HepG2 (cell line): ENCODE measurements at regions not wholly inside any gene's neighbourhood (a gene's known extent, or its start where the extent isn't known, plus 50 kb on each side); places are given as distances from the start of the nearest gene placed in this dataset.

Experiments
- ELK4 ChIP-seq: sonication (generic); formaldehyde crosslinking; IDR thresholded peaks from 2 replicates; pipeline ENCODE4 v1.9.0; 2021; ENCODE audit warnings: missing genetic modification reagents, borderline replicate concordance
- POLR2A ChIP-seq, 2 experiments: IDR thresholded peaks; 2 replicates each; pipeline ENCODE4 v1.6.1; 2011; ENCODE audit warnings: low read depth in 2 of 2, low read length in 2 of 2, mild to moderate bottlenecking in 1 of 2, moderate library complexity in 1 of 2; ENCODE audit not compliant: insufficient read depth in 1 of 2
- SMARCC2 ChIP-seq: fragments of 450-650 bp; IDR thresholded peaks from 2 replicates; pipeline ENCODE4 v1.6.1; 2017; ENCODE audit warnings: antibody characterized with exemption, mild to moderate bottlenecking
- ZNF766 ChIP-seq: sonication (generic); formaldehyde crosslinking; IDR thresholded peaks from 2 replicates; pipeline ENCODE4 v1.5.0; 2020; ENCODE audit warnings: missing genetic modification reagents, borderline replicate concordance
- TF ChIP-seq, protein P1 (sequence below): sonication (generic); formaldehyde crosslinking; IDR thresholded peaks from one replicate; pipeline ENCODE4 v1.5.1; 2020; ENCODE audit warnings: mild to moderate bottlenecking, missing genetic modification reagents; ENCODE audit errors: not compliant biosample characterization

GRCh38 chr13:73462241-73462640, 403.4 kb downstream of the KLF5 start:
- TF ChIP-seq POLR2A (IDR thresholded peaks at IDR 0.05; ENCODE audit: insufficient read depth in 1 of 2, low read depth in 2 of 2, low read length in 2 of 2) (no peak), ZNF766 (CRISPR knock-in tag) (no peak), ELK4 (CRISPR knock-in tag) (no peak), SMARCC2 (no peak)
- TF ChIP-seq, protein P1, sequence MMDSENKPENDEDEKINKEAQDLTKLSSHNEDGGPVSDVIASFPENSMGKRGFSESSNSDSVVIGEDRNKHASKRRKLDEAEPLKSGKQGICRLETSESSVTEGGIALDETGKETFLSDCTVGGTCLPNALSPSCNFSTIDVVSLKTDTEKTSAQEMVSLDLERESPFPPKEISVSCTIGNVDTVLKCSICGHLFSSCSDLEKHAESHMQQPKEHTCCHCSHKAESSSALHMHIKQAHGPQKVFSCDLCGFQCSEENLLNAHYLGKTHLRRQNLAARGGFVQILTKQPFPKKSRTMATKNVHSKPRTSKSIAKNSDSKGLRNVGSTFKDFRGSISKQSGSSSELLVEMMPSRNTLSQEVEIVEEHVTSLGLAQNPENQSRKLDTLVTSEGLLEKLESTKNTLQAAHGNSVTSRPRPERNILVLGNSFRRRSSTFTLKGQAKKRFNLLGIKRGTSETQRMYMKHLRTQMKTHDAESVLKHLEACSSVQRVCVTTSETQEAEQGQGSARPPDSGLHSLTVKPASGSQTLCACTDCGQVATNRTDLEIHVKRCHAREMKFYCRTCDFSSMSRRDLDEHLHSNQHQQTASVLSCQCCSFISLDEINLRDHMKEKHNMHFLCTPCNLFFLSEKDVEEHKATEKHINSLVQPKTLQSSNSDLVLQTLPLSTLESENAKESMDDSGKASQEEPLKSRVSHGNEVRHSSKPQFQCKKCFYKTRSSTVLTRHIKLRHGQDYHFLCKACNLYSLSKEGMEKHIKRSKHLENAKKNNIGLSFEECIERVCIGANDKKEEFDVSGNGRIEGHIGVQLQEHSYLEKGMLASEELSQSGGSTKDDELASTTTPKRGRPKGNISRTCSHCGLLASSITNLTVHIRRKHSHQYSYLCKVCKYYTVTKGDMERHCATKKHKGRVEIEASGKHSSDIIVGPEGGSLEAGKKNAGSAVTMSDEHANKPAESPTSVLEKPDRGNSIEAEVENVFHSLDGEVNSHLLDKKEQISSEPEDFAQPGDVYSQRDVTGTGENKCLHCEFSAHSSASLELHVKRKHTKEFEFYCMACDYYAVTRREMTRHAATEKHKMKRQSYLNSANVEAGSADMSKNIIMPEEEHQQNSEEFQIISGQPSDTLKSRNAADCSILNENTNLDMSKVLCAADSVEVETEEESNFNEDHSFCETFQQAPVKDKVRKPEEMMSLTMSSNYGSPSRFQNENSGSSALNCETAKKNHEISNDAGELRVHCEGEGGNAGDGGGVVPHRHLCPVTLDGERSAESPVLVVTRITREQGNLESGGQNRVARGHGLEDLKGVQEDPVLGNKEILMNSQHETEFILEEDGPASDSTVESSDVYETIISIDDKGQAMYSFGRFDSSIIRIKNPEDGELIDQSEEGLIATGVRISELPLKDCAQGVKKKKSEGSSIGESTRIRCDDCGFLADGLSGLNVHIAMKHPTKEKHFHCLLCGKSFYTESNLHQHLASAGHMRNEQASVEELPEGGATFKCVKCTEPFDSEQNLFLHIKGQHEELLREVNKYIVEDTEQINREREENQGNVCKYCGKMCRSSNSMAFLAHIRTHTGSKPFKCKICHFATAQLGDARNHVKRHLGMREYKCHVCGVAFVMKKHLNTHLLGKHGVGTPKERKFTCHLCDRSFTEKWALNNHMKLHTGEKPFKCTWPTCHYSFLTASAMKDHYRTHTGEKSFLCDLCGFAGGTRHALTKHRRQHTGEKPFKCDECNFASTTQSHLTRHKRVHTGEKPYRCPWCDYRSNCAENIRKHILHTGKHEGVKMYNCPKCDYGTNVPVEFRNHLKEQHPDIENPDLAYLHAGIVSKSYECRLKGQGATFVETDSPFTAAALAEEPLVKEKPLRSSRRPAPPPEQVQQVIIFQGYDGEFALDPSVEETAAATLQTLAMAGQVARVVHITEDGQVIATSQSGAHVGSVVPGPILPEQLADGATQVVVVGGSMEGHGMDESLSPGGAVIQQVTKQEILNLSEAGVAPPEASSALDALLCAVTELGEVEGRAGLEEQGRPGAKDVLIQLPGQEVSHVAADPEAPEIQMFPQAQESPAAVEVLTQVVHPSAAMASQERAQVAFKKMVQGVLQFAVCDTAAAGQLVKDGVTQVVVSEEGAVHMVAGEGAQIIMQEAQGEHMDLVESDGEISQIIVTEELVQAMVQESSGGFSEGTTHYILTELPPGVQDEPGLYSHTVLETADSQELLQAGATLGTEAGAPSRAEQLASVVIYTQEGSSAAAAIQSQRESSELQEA (CRISPR knock-in tag): no peak
